HFFc6 (cell line): ENCODE measurements at regions not wholly inside any gene's neighbourhood (a gene's known extent, or its start where the extent isn't known, plus 50 kb on each side); places are given as distances from the start of the nearest gene placed in this dataset.

Experiments used
- DNase-seq: peaks from one replicate; pipeline ENCODE4 v3.0.0-alpha.2; 2018
- H3K27ac Mint-ChIP-seq: 2 replicates; pipeline ENCODE4 v1.8.0; 2020; ENCODE audit warnings: mild to moderate bottlenecking, mixed read lengths
- H3K27me3 Mint-ChIP-seq: 2 replicates; pipeline ENCODE4 v1.8.0; 2021; ENCODE audit warnings: mild to moderate bottlenecking, moderate library complexity, mixed read lengths; ENCODE audit not compliant: insufficient read depth
- H3K36me3 Mint-ChIP-seq: 2 replicates; pipeline ENCODE4 v1.8.0; 2021; ENCODE audit warnings: low read depth, mixed read lengths
- H3K4me1 Mint-ChIP-seq: 2 replicates; pipeline ENCODE4 v1.8.0; 2020; ENCODE audit warnings: low read depth, mixed read lengths
- H3K4me3 Mint-ChIP-seq: 2 replicates; pipeline ENCODE4 v1.8.0; 2020; ENCODE audit warnings: mild to moderate bottlenecking, moderate library complexity, mixed read lengths
- H3K9me3 Mint-ChIP-seq: 2 replicates; pipeline ENCODE4 v1.8.0; 2020; ENCODE audit warnings: mild to moderate bottlenecking, mixed read lengths
- CTCF ChIP-seq: fragments of 200-600 bp; sonication (generic); IDR thresholded peaks from 2 replicates; pipeline ENCODE4 v1.5.0; 2021; ENCODE audit warnings: antibody characterized with exemption, mild to moderate bottlenecking

GRCh38 chr15:63452552-63453136, 51.7 kb upstream of the USP3 start:
- Mint-ChIP-seq H3K36me3 (no peaks in the 10 kb centered on the region), H3K4me3 (no peak overlapping the region), H3K27ac (no peak overlapping the region), H3K27me3 (peaks cover 4% of the 10 kb centered on the region), H3K9me3 (no peaks in the 10 kb centered on the region), H3K4me1 (peaks cover 18% of the 10 kb centered on the region)
- TF ChIP-seq CTCF, result no peak
- no peak for DNase-seq

- peaks cover 18% of the 10 kb centered on the region for H3K4me1 Mint-ChIP-seq
- no peak overlapping the region for H3K4me3 Mint-ChIP-seq
- DNase-seq, result no peak
- peaks cover 4% of the 10 kb centered on the region for H3K36me3 Mint-ChIP-seq
- H3K27me3 Mint-ChIP-seq, result peaks cover 4% of the 10 kb centered on the region
- peaks cover 2% of the 10 kb centered on the region for H3K9me3 Mint-ChIP-seq
- H3K27ac Mint-ChIP-seq, result no peak overlapping the region
- TF ChIP-seq CTCF, result no peak
These were observed 51.0 kb upstream of the USP3 start for GRCh38 chr15:63453186-63453905.

GRCh38 chr15:63454503-63455211, 49.7 kb upstream of the USP3 start:
- no peak overlapping the region for H3K27ac Mint-ChIP-seq
- peaks cover 12% of the 10 kb centered on the region for H3K4me1 Mint-ChIP-seq
- no peak for TF ChIP-seq CTCF
- H3K27me3 Mint-ChIP-seq, result peaks cover 4% of the 10 kb centered on the region
- no peak overlapping the region for H3K4me3 Mint-ChIP-seq
- no peak for DNase-seq
- H3K36me3 Mint-ChIP-seq, result peaks cover 8% of the 10 kb centered on the region
- H3K9me3 Mint-ChIP-seq, result peaks cover 10% of the 10 kb centered on the region
